ENCODE measurements at regions not wholly inside any gene's neighbourhood (a gene's known extent, or its start where the extent isn't known, plus 50 kb on each side); places are given as distances from the start of the nearest gene placed in this dataset.
"Not testable (repeated sequence)": the region's sequence is repeated elsewhere in the genome, so short reads cannot be mapped to it uniquely, and the experiment has no call there.

DNA sequence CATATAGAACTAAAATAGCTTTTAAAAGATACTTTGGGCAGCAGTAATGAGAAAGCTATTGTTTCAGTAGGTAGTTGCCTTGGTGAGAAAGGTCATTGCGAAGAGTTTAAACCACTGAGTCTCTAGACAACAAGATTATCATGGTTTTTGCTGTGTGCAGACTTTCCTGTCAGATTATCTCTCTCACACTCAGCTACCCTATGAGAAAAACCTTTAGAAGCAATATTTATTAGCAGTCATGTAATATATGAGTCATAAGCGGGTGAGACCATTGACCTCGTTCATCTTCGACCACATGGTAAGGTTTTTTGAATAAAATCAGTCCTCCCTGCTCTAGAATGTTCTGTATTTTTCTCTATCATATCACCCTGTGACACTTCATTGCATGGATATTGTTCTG is 59.9 kb downstream of the GPR65 start:
- Mint-ChIP-seq H3K27ac (no peak overlapping the region), H3K4me3 (no peak overlapping the region), H3K9me3 (peaks cover 4% of the 10 kb centered on the region), H3K27me3 (peaks cover 3% of the 10 kb centered on the region), H3K36me3 (peaks cover 2% of the 10 kb centered on the region), H3K4me1 (no peaks in the 10 kb centered on the region)
- DNase-seq, result no peak
- CTCF ChIA-PET, result no interaction called here

GRCh38 chr14:88069677-88070076 is 64.7 kb downstream of the GPR65 start:
- Mint-ChIP-seq H3K4me1 (no peaks in the 10 kb centered on the region), H3K36me3 (peaks cover 2% of the 10 kb centered on the region), H3K4me3 (no peak overlapping the region), H3K9me3 (peaks cover 9% of the 10 kb centered on the region), H3K27me3 (peaks cover 3% of the 10 kb centered on the region), H3K27ac (no peak overlapping the region)
- no peak for DNase-seq
- CTCF ChIA-PET, result no interaction called here

DNA sequence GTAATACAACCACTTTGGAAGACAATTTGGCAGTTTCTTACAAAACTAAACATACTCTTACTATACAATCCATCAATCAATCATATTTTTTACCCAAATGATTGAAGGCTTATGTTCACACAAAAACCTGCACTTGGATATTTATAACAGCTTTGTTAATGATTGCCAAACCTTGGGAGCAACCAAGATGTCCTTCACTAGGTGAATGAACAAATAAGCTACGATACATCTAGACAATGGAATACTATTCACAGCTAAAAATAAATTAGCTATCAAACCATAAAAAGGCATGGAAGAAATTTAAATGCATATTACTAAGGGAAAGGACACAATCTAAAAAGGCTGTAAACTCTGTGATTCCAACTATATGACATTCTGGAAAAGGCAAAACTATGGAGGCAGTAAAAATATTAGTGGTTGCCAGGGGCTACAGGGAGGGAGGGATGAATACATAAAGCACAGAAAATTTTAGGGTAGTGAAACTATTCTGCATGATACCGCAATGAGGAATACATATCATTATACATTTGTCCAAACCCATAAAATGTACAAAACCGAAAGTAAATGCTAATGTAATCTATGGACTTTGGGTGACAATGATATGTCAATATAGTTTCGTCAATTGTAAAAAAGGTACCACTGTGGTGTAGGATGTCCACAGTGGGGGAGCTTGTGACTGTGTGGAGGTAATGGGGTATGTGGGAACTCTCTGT is 70.5 kb downstream of the GPR65 start:
- H3K27ac Mint-ChIP-seq, result no peak overlapping the region
- H3K9me3 Mint-ChIP-seq, result no peaks in the 10 kb centered on the region
- CTCF ChIA-PET, result interaction anchor here (0.9 kb wide), 1 partner anchor 114 kb away, joined by 3 read pairs; no protein-coding TSS in a partner anchor
- peaks cover 9% of the 10 kb centered on the region for H3K27me3 Mint-ChIP-seq
- no peak for DNase-seq
- no peaks in the 10 kb centered on the region for H3K4me1 Mint-ChIP-seq
- H3K36me3 Mint-ChIP-seq, result no peaks in the 10 kb centered on the region
- H3K4me3 Mint-ChIP-seq, result no peak overlapping the region

GRCh38 chr14:88078525-88078924 is 73.6 kb downstream of the GPR65 start:
- CTCF ChIA-PET, result no interaction called here
- no peaks in the 10 kb centered on the region for H3K4me1 Mint-ChIP-seq
- no peaks in the 10 kb centered on the region for H3K36me3 Mint-ChIP-seq
- H3K9me3 Mint-ChIP-seq, result no peaks in the 10 kb centered on the region
- no peak for DNase-seq
- peaks cover 13% of the 10 kb centered on the region for H3K27me3 Mint-ChIP-seq
- no peak overlapping the region for H3K27ac Mint-ChIP-seq
- H3K4me3 Mint-ChIP-seq, result no peak overlapping the region

- H3K4me1 Mint-ChIP-seq, result no peaks in the 10 kb centered on the region
- H3K27me3 Mint-ChIP-seq, result peaks cover 13% of the 10 kb centered on the region
- no peak for DNase-seq
- H3K9me3 Mint-ChIP-seq, result no peaks in the 10 kb centered on the region
- no peak overlapping the region for H3K27ac Mint-ChIP-seq
- H3K4me3 Mint-ChIP-seq, result no peak overlapping the region
- H3K36me3 Mint-ChIP-seq, result no peaks in the 10 kb centered on the region
- CTCF ChIA-PET, result no interaction called here
Measured at GRCh38 chr14:88079624-88080023, 74.7 kb downstream of the GPR65 start.

GRCh38 chr14:88085736-88086135 is 80.8 kb downstream of the GPR65 start:
- Mint-ChIP-seq H3K4me3 (no peak overlapping the region), H3K27me3 (peaks cover 3% of the 10 kb centered on the region), H3K36me3 (no peaks in the 10 kb centered on the region), H3K9me3 (no peaks in the 10 kb centered on the region), H3K4me1 (no peaks in the 10 kb centered on the region), H3K27ac (no peak overlapping the region)
- CTCF ChIA-PET, result no interaction called here
- DNase-seq, result no peak

GRCh38 chr14:88089445-88089844 is 84.5 kb downstream of the GPR65 start:
- CTCF ChIA-PET, result no interaction called here
- Mint-ChIP-seq H3K4me1 (no peaks in the 10 kb centered on the region), H3K27me3 (no peaks in the 10 kb centered on the region), H3K4me3 (no peak overlapping the region), H3K36me3 (no peaks in the 10 kb centered on the region), H3K9me3 (no peaks in the 10 kb centered on the region), H3K27ac (no peak overlapping the region)
- DNase-seq, result no peak

DNA sequence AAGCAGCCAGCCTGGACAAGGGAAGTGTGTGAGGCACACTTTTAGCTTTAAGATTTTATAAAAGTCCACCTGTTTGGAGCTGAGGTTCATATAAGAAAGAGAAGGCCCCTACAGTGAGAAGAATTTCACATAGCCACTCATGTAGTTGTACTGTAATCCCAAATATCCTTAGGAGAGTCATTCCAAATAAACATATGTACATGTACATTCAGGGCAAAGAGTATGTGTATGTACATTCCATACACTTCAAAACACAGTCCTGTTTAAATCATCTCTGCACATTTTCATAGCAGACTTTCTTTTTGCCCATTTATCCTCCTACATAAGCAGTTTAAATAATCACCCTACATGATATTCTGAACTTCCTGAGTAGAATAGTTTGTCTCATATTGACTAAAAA is 87.6 kb downstream of the GPR65 start:
- Mint-ChIP-seq H3K4me3 (no peak overlapping the region), H3K36me3 (no peaks in the 10 kb centered on the region), H3K27me3 (no peaks in the 10 kb centered on the region), H3K4me1 (no peaks in the 10 kb centered on the region), H3K9me3 (no peaks in the 10 kb centered on the region), H3K27ac (no peak overlapping the region)
- no peak for DNase-seq
- CTCF ChIA-PET, result no interaction called here

DNA sequence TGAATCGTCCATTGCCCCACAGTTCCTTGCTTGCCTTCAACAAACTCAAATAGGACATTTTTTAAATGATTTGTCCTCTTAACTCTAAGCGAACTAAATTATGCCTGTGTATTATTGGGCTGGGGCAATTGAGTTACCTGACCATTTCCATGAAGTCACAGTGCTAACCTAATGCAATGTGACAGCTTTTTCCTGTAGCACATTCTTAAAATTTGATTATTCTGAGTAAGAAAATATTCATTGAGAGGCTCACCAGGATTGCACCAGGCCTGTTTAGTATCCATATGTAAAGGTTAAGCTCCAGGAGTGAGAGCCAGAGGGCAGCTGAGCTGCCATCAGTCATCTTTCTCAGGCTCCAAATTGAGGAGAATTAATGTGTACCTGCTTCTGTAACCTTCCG is 90.9 kb downstream of the GPR65 start:
- Mint-ChIP-seq H3K4me1 (no peaks in the 10 kb centered on the region), H3K4me3 (no peak overlapping the region), H3K36me3 (no peaks in the 10 kb centered on the region), H3K27me3 (no peaks in the 10 kb centered on the region), H3K27ac (no peak overlapping the region), H3K9me3 (no peaks in the 10 kb centered on the region)
- no peak for DNase-seq
- CTCF ChIA-PET, result no interaction called here

GRCh38 chr14:88098163-88098562 is 93.2 kb downstream of the GPR65 start:
- no peak overlapping the region for H3K27ac Mint-ChIP-seq
- H3K36me3 Mint-ChIP-seq, result no peaks in the 10 kb centered on the region
- H3K4me1 Mint-ChIP-seq, result no peaks in the 10 kb centered on the region
- no peak overlapping the region for H3K4me3 Mint-ChIP-seq
- CTCF ChIA-PET, result interaction anchor here (1.1 kb wide), 1 partner anchor 11 kb away, joined by 3 read pairs; no protein-coding TSS in a partner anchor
- no peaks in the 10 kb centered on the region for H3K27me3 Mint-ChIP-seq
- no peaks in the 10 kb centered on the region for H3K9me3 Mint-ChIP-seq
- no peak for DNase-seq

DNA sequence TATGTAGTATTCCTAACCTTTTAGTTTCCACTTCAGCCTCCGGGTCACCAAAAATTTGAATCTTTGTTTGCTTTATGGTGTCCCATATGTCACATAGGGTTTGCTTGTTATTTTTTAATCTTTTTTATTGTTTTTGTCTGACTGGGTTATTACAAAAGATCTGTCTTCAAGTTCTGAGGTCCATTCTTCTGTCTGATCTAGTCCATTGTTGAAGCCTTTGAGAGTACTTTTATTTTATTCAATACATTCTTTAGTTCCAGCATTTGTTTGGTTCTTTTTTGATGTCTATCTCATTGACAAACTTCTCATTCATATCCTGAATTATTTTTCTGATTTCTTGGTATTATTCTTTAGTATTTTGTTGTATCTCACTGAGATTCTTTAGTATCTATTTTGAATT is 99.8 kb downstream of the GPR65 start:
- DNase-seq, result no peak
- H3K9me3 Mint-ChIP-seq, result peaks cover 10% of the 10 kb centered on the region
- no peak overlapping the region for H3K27ac Mint-ChIP-seq
- CTCF ChIA-PET, result no interaction called here
- peaks cover 1% of the 10 kb centered on the region for H3K36me3 Mint-ChIP-seq
- H3K4me1 Mint-ChIP-seq, result no peaks in the 10 kb centered on the region
- no peaks in the 10 kb centered on the region for H3K27me3 Mint-ChIP-seq
- H3K4me3 Mint-ChIP-seq, result no peak overlapping the region

DNA sequence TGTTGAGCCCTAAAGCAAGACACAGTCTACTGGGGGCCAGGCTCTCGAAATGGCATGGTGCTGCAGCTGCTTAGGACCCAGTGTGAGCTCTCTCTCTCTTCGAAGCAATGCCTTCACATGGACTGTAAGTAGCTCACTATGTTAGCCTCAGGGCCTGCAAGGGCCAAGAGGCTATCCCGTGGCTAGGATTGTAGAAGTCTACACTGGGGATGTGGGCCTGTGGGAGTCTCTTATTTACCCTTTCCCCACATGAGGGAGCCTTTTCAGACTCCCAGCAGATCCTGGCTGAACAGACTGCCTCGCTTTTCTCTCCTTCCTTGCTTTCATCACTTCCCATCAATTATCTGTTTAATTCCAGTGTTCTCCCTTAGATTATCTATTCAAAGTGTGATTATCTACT is 101.4 kb downstream of the GPR65 start:
- Mint-ChIP-seq H3K4me1 (no peaks in the 10 kb centered on the region), H3K27ac (no peak overlapping the region), H3K36me3 (peaks cover 1% of the 10 kb centered on the region), H3K4me3 (no peak overlapping the region), H3K27me3 (no peaks in the 10 kb centered on the region), H3K9me3 (peaks cover 10% of the 10 kb centered on the region)
- DNase-seq, result no peak
- CTCF ChIA-PET, result no interaction called here

- H3K36me3 Mint-ChIP-seq, H3K27me3 Mint-ChIP-seq, H3K27ac Mint-ChIP-seq, CTCF ChIA-PET, H3K9me3 Mint-ChIP-seq, H3K4me3 Mint-ChIP-seq: not testable (repeated sequence)
- H3K4me1 Mint-ChIP-seq, result peaks cover 17% of the 10 kb centered on the region
- peak; percentile 25 for DNase-seq
Measured at GRCh38 chr14:88127669-88128068, 122.7 kb downstream of the GPR65 start.

- H3K9me3 Mint-ChIP-seq, result peaks cover 4% of the 10 kb centered on the region
- no peaks in the 10 kb centered on the region for H3K27me3 Mint-ChIP-seq
- H3K4me1 Mint-ChIP-seq, result peaks cover 17% of the 10 kb centered on the region
- no peak overlapping the region for H3K4me3 Mint-ChIP-seq
- no peak overlapping the region for H3K27ac Mint-ChIP-seq
- H3K36me3 Mint-ChIP-seq, result no peaks in the 10 kb centered on the region
- DNase-seq, result no peak
- CTCF ChIA-PET, result no interaction called here
Measured at GRCh38 chr14:88128816-88129215, 123.9 kb downstream of the GPR65 start.

DNA sequence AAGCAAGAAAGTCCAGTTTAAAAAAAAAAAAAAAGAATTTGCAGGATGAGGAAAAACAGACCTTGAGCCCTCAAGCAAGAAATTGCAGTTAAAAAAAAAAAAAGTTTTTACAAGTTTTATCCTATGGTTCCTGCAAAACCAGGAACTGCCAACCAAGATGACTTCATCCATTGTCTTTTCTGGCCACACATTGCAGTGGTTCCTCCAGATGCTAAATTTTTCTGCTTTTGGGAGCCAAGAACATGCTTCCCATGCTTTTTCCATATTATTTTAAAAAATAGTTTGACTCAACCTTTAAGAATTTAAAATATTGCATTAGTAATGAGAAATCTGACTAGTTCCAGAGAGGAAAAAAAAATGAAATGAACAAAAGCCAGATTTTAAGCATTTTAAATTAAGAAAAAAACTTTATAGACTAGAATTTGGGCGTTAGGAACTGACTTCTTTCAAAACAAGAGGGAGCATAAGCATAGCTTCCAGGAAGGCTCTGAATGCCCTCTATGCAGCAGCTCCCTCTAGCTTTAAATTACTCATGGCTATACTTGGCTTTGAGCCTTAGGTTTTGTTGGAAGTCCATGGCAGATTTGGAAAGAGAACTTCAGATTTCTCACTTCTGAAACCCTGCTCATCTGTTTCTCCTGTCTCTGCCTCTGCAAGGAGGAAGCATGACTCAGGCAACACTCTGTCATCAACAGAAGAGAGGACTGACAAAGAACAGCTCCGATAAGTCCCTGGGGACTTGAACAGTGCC is 124.5 kb downstream of the GPR65 start:
- H3K27ac Mint-ChIP-seq, result no peak overlapping the region
- CTCF ChIA-PET, result interaction anchor here (0.9 to 1.8 kb wide), 3 partner anchors 17 to 209 kb away, joined by 3 to 5 read pairs (median 4); no protein-coding TSS in a partner anchor
- H3K4me1 Mint-ChIP-seq, result peaks cover 17% of the 10 kb centered on the region
- H3K36me3 Mint-ChIP-seq, result no peaks in the 10 kb centered on the region
- H3K9me3 Mint-ChIP-seq, result peaks cover 4% of the 10 kb centered on the region
- DNase-seq, result no peak
- no peak overlapping the region for H3K4me3 Mint-ChIP-seq
- peaks cover 3% of the 10 kb centered on the region for H3K27me3 Mint-ChIP-seq

Data from activated naive CD4-positive, alpha-beta T cell treated with anti-CD3 and anti-CD28 coated beads, Interleukin-2, amount 10 ng/mL, durations not matched to agents 7 days and 5 days (primary cell).